H9 (cell line): ENCODE measurements at regions not wholly inside any gene's neighbourhood (a gene's known extent, or its start where the extent isn't known, plus 50 kb on each side); places are given as distances from the start of the nearest gene placed in this dataset.

Source experiments
- DNase-seq: peaks from one replicate; pipeline ENCODE4 v3.0.0-alpha.2; 2017
- H2AFZ ChIP-seq: one replicate; pipeline ENCODE4 v1.6.1; 2013; ENCODE audit warnings: mild to moderate bottlenecking, low read length, control low read depth, moderate library complexity
- H2AK5ac ChIP-seq: 2 replicates; pipeline ENCODE4 v1.6.1; 2013; ENCODE audit warnings: low read length, control low read depth, mixed read lengths; ENCODE audit not compliant: insufficient read length
- H2BK120ac ChIP-seq: one replicate; pipeline ENCODE4 v1.6.1; 2013; ENCODE audit warnings: low read depth, mild to moderate bottlenecking, low read length, control low read depth, inconsistent platforms; ENCODE audit not compliant: poor library complexity, severe bottlenecking
- H2BK12ac ChIP-seq: 2 replicates; pipeline ENCODE4 v1.6.1; 2013; ENCODE audit warnings: low read length, control low read depth, mixed read lengths, low read depth; ENCODE audit not compliant: insufficient read length
- H2BK15ac ChIP-seq: 2 replicates; pipeline ENCODE4 v1.6.1; 2013; ENCODE audit warnings: low read depth, low read length, control low read depth
- H2BK20ac ChIP-seq: one replicate; pipeline ENCODE4 v1.6.1; 2013; ENCODE audit warnings: low read depth, mild to moderate bottlenecking, low read length, control low read depth, inconsistent platforms; ENCODE audit not compliant: poor library complexity, severe bottlenecking
- H2BK5ac ChIP-seq: 2 replicates; pipeline ENCODE4 v1.6.1; 2013; ENCODE audit warnings: low read length, control low read depth, mixed read lengths; ENCODE audit not compliant: insufficient read length
- H3K14ac ChIP-seq: 2 replicates; pipeline ENCODE4 v1.6.1; 2013; ENCODE audit warnings: low read length, control low read depth; ENCODE audit not compliant: insufficient read depth
- H3K18ac ChIP-seq: 2 replicates; pipeline ENCODE4 v1.6.1; 2013; ENCODE audit warnings: low read depth, mild to moderate bottlenecking, mixed read lengths, low read length, control low read depth; ENCODE audit not compliant: insufficient read length
- H3K23ac ChIP-seq: 2 replicates; pipeline ENCODE4 v1.6.1; 2013; ENCODE audit warnings: low read length, control low read depth, mixed read lengths, low read depth; ENCODE audit not compliant: insufficient read length
- H3K23me2 ChIP-seq: 2 replicates; pipeline ENCODE4 v1.6.1; 2013; ENCODE audit warnings: low read depth, mild to moderate bottlenecking, mixed read lengths, low read length, control low read depth; ENCODE audit not compliant: insufficient read length, poor library complexity, severe bottlenecking
- H3K27ac ChIP-seq: 2 replicates; pipeline ENCODE4 v1.5.1; 2013; ENCODE audit warnings: low read length, control low read depth, mixed read lengths, low read depth; ENCODE audit not compliant: insufficient read length
- H3K27me3 ChIP-seq: 2 replicates; pipeline ENCODE4 v1.6.1; 2013; ENCODE audit warnings: low read length, control low read depth, inconsistent platforms; ENCODE audit not compliant: insufficient read depth
- H3K4ac ChIP-seq: 2 replicates; pipeline ENCODE4 v1.6.1; 2013; ENCODE audit warnings: low read depth, mild to moderate bottlenecking, control low read depth, inconsistent platforms, low read length, moderate library complexity
- H3K4me1 ChIP-seq: 2 replicates; pipeline ENCODE4 v1.6.1; 2013; ENCODE audit warnings: low read length, control low read depth, inconsistent platforms; ENCODE audit not compliant: insufficient read depth
- H3K4me2 ChIP-seq: 2 replicates; pipeline ENCODE4 v1.6.1; 2013; ENCODE audit warnings: low read length, control low read depth, mixed read lengths; ENCODE audit not compliant: insufficient read length, insufficient read depth
- H3K56ac ChIP-seq: 2 replicates; pipeline ENCODE4 v1.6.1; 2013; ENCODE audit warnings: low read depth, mild to moderate bottlenecking, mixed read lengths, low read length, control low read depth; ENCODE audit not compliant: insufficient read length
- H3K79me1 ChIP-seq: 2 replicates; pipeline ENCODE4 v1.6.1; 2013; ENCODE audit warnings: low read depth, mild to moderate bottlenecking, moderate library complexity, low read length, control low read depth, inconsistent platforms; ENCODE audit not compliant: insufficient read depth, poor library complexity, severe bottlenecking
- H3K79me2 ChIP-seq: 2 replicates; pipeline ENCODE4 v1.6.1; 2013; ENCODE audit warnings: low read length, control low read depth, inconsistent platforms; ENCODE audit not compliant: insufficient read depth
- H3K9ac ChIP-seq: 2 replicates; pipeline ENCODE4 v1.6.1; 2013; ENCODE audit warnings: low read length, control low read depth, mixed read lengths; ENCODE audit not compliant: insufficient read length; ENCODE audit errors: extremely low read depth
- H3K9me3 ChIP-seq: one replicate; pipeline ENCODE4 v1.6.1; 2013; ENCODE audit warnings: low read depth, low read length, inconsistent platforms; ENCODE audit not compliant: control insufficient read depth
- H3T11ph ChIP-seq: one replicate; pipeline ENCODE4 v1.6.1; 2013; ENCODE audit warnings: mild to moderate bottlenecking, low read length, control low read depth, inconsistent platforms
- H4K20me1 ChIP-seq: one replicate; pipeline ENCODE4 v1.6.1; 2013; ENCODE audit not compliant: control insufficient read depth, insufficient read length, insufficient read depth
- H4K5ac ChIP-seq: 2 replicates; pipeline ENCODE4 v1.6.1; 2013; ENCODE audit warnings: low read depth, mild to moderate bottlenecking, mixed read lengths, low read length, control low read depth; ENCODE audit not compliant: insufficient read length
- H4K8ac ChIP-seq: replicated peaks from 2 replicates; pipeline ENCODE4 v1.6.1; 2013; ENCODE audit warnings: low read length, control low read depth, mixed read lengths, low read depth; ENCODE audit not compliant: insufficient read length
- H4K91ac ChIP-seq: 2 replicates; pipeline ENCODE4 v1.6.1; 2013; ENCODE audit warnings: low read depth, mild to moderate bottlenecking, moderate library complexity, mixed read lengths, low read length, control low read depth; ENCODE audit not compliant: insufficient read length
- H3K27ac Mint-ChIP-seq, 3 experiments: 2 replicates in 2 of 3; 3 replicates in 1 of 3; pipeline ENCODE4 v1.8.0; 2020 to 2021; ENCODE audit warnings: mixed read lengths in 3 of 3, mild to moderate bottlenecking in 1 of 3, moderate library complexity in 1 of 3
- H3K27me3 Mint-ChIP-seq: 2 replicates; pipeline ENCODE4 v1.8.0; 2021; ENCODE audit warnings: low read depth, mild to moderate bottlenecking, moderate library complexity, mixed read lengths
- H3K36me3 Mint-ChIP-seq, 3 experiments: 2 replicates in 2 of 3; 3 replicates in 1 of 3; pipeline ENCODE4 v1.8.0; 2020 to 2021; ENCODE audit warnings: low read depth in 3 of 3, mixed read lengths in 3 of 3; ENCODE audit not compliant: insufficient read depth in 1 of 3
- H3K4me1 Mint-ChIP-seq, 2 experiments: 2 replicates each; pipeline ENCODE4 v1.8.0; 2020; ENCODE audit warnings: mixed read lengths in 2 of 2
- H3K4me3 Mint-ChIP-seq, 2 experiments: 2 replicates in 1 of 2; 3 replicates in 1 of 2; pipeline ENCODE4 v1.8.0; 2020 to 2021; ENCODE audit warnings: mild to moderate bottlenecking in 2 of 2, mixed read lengths in 2 of 2, moderate library complexity in 1 of 2
- H3K9me3 Mint-ChIP-seq, 2 experiments: 2 replicates in 1 of 2; 3 replicates in 1 of 2; pipeline ENCODE4 v1.8.0; 2020; ENCODE audit warnings: mild to moderate bottlenecking in 2 of 2, mixed read lengths in 2 of 2, moderate library complexity in 1 of 2
- CTCF ChIP-seq: fragments of 200-600 bp; sonication (generic); conservative IDR thresholded peaks from 3 replicates; pipeline ENCODE4 v1.8.0; 2021; ENCODE audit warnings: antibody characterized with exemption, mild to moderate bottlenecking
- WGBS: extraction: QIAGEN DNeasy Blood & Tissue Kit; methylation state at CpG from one replicate; pipeline ENCODE4 v1.1.7; 2013; ENCODE audit warnings: missing lambda C conversion rate, low lambda C conversion rate, mixed read lengths; ENCODE audit not compliant: insufficient read length; ENCODE audit errors: extremely low coverage; 5-methylcytosine and 5-hydroxymethylcytosine counted together

GRCh38 chr2:122481244-122481622 lies 725.8 kb downstream of the TSN start:
- Mint-ChIP-seq H3K4me1 (peaks cover 15 to 16% of the 10 kb centered on the region in 2 experiments), H3K27me3 (no peaks in the 10 kb centered on the region), H3K4me3 (no peak overlapping the region), H3K36me3 (peaks cover 0 to 13% (median 5%) of the 10 kb centered on the region in 3 experiments; a peak in 3 of 7 replicates), H3K9me3 (peaks cover 8 to 13% of the 10 kb centered on the region in 2 experiments; a peak in 4 of 5 replicates), H3K27ac (no peak overlapping the region)
- Histone ChIP-seq H2BK12ac (no peak overlapping the region), H3K9ac (no peak overlapping the region), H2BK20ac (no peak overlapping the region), H3T11ph (no peak overlapping the region), H4K5ac (no peak overlapping the region), H3K27me3 (no peaks in the 10 kb centered on the region), H3K9me3 (no peaks in the 10 kb centered on the region), H3K23me2 (no peaks in the 10 kb centered on the region), H3K27ac (no peak overlapping the region), H4K20me1 (no peaks in the 10 kb centered on the region), H2BK15ac (no peak overlapping the region), H2AK5ac (no peak overlapping the region), H2BK5ac (no peak overlapping the region), H3K14ac (no peak overlapping the region), H3K4me2 (no peak overlapping the region), H3K23ac (no peak overlapping the region), H3K4me1 (no peaks in the 10 kb centered on the region; the same call in 1 of the 2 replicates), H3K79me2 (no peaks in the 10 kb centered on the region), H3K18ac (no peak overlapping the region), H2BK120ac (no peak overlapping the region), H4K91ac (no peak overlapping the region), H3K4ac (no peak overlapping the region), H2AFZ (no peak overlapping the region), H3K79me1 (no peaks in the 10 kb centered on the region), H4K8ac (no peak overlapping the region), H3K56ac (no peak overlapping the region)
- TF ChIP-seq CTCF, result no peak
- no CpG with 5 or more reads among the region's 2 CpGs for WGBS
- no peak for DNase-seq
